22Rv1 (cell line): ENCODE measurements at regions not wholly inside any gene's neighbourhood (a gene's known extent, or its start where the extent isn't known, plus 50 kb on each side); places are given as distances from the start of the nearest gene placed in this dataset.

Experiments used
- H3K27ac ChIP-seq: fragments of 450-650 bp; 2 replicates; pipeline ENCODE4 v1.5.1; 2017
- CTCF ChIP-seq: fragments of 450-650 bp; IDR thresholded peaks from 2 replicates; pipeline ENCODE4 v1.5.1; 2017; ENCODE audit warnings: mild to moderate bottlenecking
- ZFX ChIP-seq: fragments of 450-650 bp; IDR thresholded peaks from 2 replicates; pipeline ENCODE4 v1.6.1; 2017; ENCODE audit warnings: antibody characterized with exemption, borderline replicate concordance

DNA sequence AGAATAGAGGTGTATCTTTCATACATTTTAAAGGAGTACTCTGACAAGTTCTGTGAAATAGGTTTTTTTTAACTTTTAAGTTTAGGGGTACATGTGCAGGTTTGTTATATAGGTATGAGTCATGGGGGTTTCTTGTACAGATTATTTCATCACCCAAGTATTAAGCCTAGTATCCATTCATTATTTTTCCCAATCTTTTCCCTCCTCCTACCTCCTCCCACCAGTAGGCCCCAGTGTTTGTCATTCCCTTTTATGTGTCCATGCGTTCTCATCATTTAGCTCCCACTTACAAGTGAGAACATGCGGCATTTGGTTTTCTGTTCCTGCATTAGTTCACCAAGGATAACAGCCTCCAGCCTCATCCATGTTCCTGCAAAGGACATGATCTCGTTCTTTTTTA is 175.5 kb downstream of the CYB561 start:
- no peak overlapping the region for H3K27ac ChIP-seq
- no peak for TF ChIP-seq CTCF
- TF ChIP-seq ZFX: no peak

DNA sequence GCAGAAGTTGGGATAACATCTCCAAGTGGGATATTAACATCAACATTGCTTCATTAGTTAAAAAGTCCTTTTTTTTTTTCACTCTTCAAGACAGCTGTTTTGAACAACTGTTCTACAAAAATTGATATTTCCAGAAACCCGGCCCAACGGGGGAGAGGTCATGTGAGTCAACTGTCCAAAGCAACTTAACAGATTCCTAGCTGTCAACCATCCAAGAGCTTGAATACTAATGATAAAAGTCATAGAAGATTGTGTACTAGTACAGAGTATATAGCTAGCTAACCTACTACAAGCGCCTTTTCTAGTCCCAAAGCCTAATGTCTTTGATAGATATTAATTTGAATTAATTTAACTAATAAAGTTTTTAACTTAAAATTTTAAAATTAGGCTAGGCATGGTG is 172.0 kb downstream of the CYB561 start:
- H3K27ac ChIP-seq: no peak overlapping the region
- TF ChIP-seq CTCF: no peak
- TF ChIP-seq ZFX: no peak

DNA sequence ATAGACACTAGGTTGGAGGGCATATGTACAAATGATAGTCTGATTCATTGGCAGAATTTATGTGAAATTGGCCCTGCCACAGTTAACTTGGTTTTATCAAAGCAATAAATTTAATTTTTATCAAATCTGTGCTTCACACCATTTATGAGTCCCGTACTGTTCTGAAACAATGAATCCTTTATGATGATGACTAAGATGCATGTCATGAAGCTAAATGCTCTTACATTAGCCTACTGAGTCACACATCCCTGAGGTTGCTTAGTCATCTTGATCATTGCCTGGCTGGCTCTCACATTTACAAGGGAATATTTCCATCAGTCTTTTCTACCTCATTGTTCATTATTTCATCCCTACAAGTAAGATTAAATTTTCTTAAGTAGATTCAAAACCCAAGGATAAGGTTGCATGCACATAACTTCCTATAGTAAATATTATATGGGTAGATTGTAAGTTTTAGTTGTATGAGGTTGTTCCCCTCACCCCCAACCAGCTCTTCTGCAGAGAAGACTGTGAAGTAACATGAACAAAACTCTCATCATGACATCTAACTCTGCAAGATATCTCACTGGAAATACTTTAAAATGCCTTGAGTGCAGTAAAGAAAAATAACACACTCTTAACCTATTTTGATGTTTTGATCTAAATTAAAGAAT is 170.7 kb downstream of the CYB561 start:
- TF ChIP-seq CTCF (no peak), ZFX (no peak)
- no peak overlapping the region for H3K27ac ChIP-seq

- no peak overlapping the region for H3K27ac ChIP-seq
Measured at GRCh38 chr17:63275971-63276745, 169.9 kb downstream of the CYB561 start.

GRCh38 chr17:63276821-63277220 is 169.3 kb downstream of the CYB561 start:
- H3K27ac ChIP-seq: no peak overlapping the region
- TF ChIP-seq ZFX (no peak), CTCF (no peak)

More at GRCh38 chr17:63275971-63276745, 169.9 kb downstream of the CYB561 start:
- TF ChIP-seq CTCF: no peak
- TF ChIP-seq ZFX: no peak

DNA sequence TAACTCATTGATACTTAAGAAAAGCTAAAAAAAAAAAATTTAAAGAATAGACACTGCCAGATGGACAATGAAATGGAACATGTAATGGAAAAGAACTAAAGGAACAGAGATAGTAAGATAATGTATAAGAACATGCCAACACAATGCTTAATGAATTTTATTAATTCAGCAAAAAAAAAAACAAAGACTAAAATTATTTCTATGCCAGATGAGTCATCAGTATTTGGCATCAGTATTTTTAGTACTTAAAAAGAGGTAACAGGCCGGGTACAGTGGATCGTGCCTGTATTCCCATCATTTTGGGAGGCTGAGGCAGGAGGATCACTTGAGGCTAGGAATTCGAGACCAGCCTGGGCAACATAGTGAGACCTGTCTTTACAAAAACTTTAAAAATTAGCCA is 168.5 kb downstream of the CYB561 start:
- no peak for TF ChIP-seq CTCF
- H3K27ac ChIP-seq: no peak overlapping the region

- H3K27ac ChIP-seq: no peak overlapping the region
- no peak for TF ChIP-seq ZFX
- no peak for TF ChIP-seq CTCF
Measured at GRCh38 chr17:63278728-63279442, 167.2 kb downstream of the CYB561 start.
